ENCODE measurements at regions not wholly inside any gene's neighbourhood (a gene's known extent, or its start where the extent isn't known, plus 50 kb on each side); places are given as distances from the start of the nearest gene placed in this dataset.

- Histone ChIP-seq H3K4me1 (ENCODE audit: control insufficient read depth, insufficient read depth, low read length, unreplicated experiment) (no peaks in the 10 kb centered on the region), H3K4me3 (ENCODE audit: low read depth, low read length) (no peak overlapping the region), H3K27ac (ENCODE audit: low read depth, low read length) (no peak overlapping the region), H3K79me2 (ENCODE audit: control insufficient read depth, insufficient read depth, low read length, unreplicated experiment) (no peaks in the 10 kb centered on the region), H3K36me3 (ENCODE audit: insufficient read depth, low read length) (no peaks in the 10 kb centered on the region), H2AFZ (ENCODE audit: low read length, unreplicated experiment) (no peak overlapping the region), H3K27me3 (ENCODE audit: insufficient read depth, low read length) (no peaks in the 10 kb centered on the region)
These were observed 555.3 kb downstream of the DNAJB9 start for GRCh38 chr7:109125001-109125400.

DNA sequence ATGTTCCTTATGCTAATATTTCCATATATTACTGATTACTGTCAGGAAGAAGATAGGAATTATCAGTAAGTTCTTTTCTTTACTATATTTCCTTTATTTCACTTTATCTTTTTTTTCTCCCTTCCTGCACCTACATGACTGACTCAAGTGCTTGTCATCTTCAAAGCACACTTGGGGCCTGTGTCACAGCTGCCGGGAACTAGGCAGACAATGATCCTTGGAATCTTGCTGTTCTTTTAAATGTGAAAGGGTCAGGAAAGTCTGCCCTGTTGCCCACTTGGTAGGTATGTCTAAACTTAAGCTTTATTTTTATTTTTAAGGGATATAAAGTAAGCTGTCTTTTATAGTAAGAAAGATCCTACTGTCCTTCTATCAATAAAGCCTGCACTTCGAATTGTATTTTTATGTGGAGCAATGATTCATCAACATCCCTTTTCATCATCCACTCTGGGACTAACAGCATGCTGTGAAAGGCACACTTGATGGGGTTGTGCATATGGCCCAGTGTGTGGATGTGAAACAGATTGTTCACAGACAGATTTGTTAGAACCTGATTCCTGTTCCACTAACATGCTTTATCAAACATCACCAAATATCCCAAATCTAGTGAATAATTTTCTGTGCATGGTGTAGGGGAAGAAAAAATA, 556.9 kb downstream of the DNAJB9 start:
- H3K27ac ChIP-seq (ENCODE audit: low read depth, low read length): no peak overlapping the region

GRCh38 chr7:109127145-109127544, 557.5 kb downstream of the DNAJB9 start:
- Histone ChIP-seq H3K27ac (ENCODE audit: low read depth, low read length) (no peak overlapping the region), H3K79me2 (ENCODE audit: control insufficient read depth, insufficient read depth, low read length, unreplicated experiment) (no peaks in the 10 kb centered on the region), H3K4me1 (ENCODE audit: control insufficient read depth, insufficient read depth, low read length, unreplicated experiment) (no peaks in the 10 kb centered on the region), H2AFZ (ENCODE audit: low read length, unreplicated experiment) (no peak overlapping the region), H3K4me3 (ENCODE audit: low read depth, low read length) (no peak overlapping the region), H3K27me3 (ENCODE audit: insufficient read depth, low read length) (no peaks in the 10 kb centered on the region), H3K36me3 (ENCODE audit: insufficient read depth, low read length) (no peaks in the 10 kb centered on the region)

More for the DNA sequence above, 556.9 kb downstream of the DNAJB9 start:
- no peak overlapping the region for H3K4me3 ChIP-seq (ENCODE audit: low read depth, low read length)
- no peaks in the 10 kb centered on the region for H3K27me3 ChIP-seq (ENCODE audit: insufficient read depth, low read length)
- no peak overlapping the region for H2AFZ ChIP-seq (ENCODE audit: low read length, unreplicated experiment)
- H3K36me3 ChIP-seq (ENCODE audit: insufficient read depth, low read length): no peaks in the 10 kb centered on the region
- H3K79me2 ChIP-seq (ENCODE audit: control insufficient read depth, insufficient read depth, low read length, unreplicated experiment): no peaks in the 10 kb centered on the region
- no peaks in the 10 kb centered on the region for H3K4me1 ChIP-seq (ENCODE audit: control insufficient read depth, insufficient read depth, low read length, unreplicated experiment)

GRCh38 chr7:109131141-109131540, 561.5 kb downstream of the DNAJB9 start:
- Histone ChIP-seq H3K27ac (ENCODE audit: low read depth, low read length) (no peak overlapping the region), H3K27me3 (ENCODE audit: insufficient read depth, low read length) (no peaks in the 10 kb centered on the region), H3K36me3 (ENCODE audit: insufficient read depth, low read length) (no peaks in the 10 kb centered on the region), H3K79me2 (ENCODE audit: control insufficient read depth, insufficient read depth, low read length, unreplicated experiment) (no peaks in the 10 kb centered on the region), H3K4me3 (ENCODE audit: low read depth, low read length) (no peak overlapping the region), H2AFZ (ENCODE audit: low read length, unreplicated experiment) (no peak overlapping the region), H3K4me1 (ENCODE audit: control insufficient read depth, insufficient read depth, low read length, unreplicated experiment) (no peaks in the 10 kb centered on the region)

GRCh38 chr7:109136893-109137292, 567.2 kb downstream of the DNAJB9 start:
- H3K4me1 ChIP-seq (ENCODE audit: control insufficient read depth, insufficient read depth, low read length, unreplicated experiment): no peaks in the 10 kb centered on the region
- no peak overlapping the region for H2AFZ ChIP-seq (ENCODE audit: low read length, unreplicated experiment)
- H3K27me3 ChIP-seq (ENCODE audit: insufficient read depth, low read length): no peaks in the 10 kb centered on the region
- no peaks in the 10 kb centered on the region for H3K79me2 ChIP-seq (ENCODE audit: control insufficient read depth, insufficient read depth, low read length, unreplicated experiment)
- H3K4me3 ChIP-seq (ENCODE audit: low read depth, low read length): no peak overlapping the region
- no peaks in the 10 kb centered on the region for H3K36me3 ChIP-seq (ENCODE audit: insufficient read depth, low read length)
- no peak overlapping the region for H3K27ac ChIP-seq (ENCODE audit: low read depth, low read length)

DNA sequence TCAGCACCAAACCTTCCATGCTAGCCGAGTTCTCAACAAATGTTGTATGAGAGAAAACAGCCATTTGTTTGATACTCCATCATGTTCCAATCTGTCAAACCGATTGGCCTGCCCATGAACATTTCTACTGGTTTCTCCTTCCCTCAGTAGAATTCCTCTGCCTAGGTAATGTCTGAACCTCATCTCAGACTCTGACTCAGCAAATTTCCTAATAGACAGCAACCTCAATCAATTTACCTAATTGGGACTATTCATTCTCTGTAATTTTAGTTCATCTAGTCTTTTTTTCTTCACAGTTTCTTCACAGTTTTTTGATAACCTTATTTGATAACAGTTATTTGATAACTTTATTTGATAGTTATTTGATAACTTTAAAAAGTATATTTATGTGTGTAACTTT, 585.1 kb downstream of the DNAJB9 start:
- Histone ChIP-seq H3K27ac (ENCODE audit: low read depth, low read length) (no peak overlapping the region), H3K4me1 (ENCODE audit: control insufficient read depth, insufficient read depth, low read length, unreplicated experiment) (no peaks in the 10 kb centered on the region), H2AFZ (ENCODE audit: low read length, unreplicated experiment) (no peak overlapping the region), H3K4me3 (ENCODE audit: low read depth, low read length) (no peak overlapping the region), H3K79me2 (ENCODE audit: control insufficient read depth, insufficient read depth, low read length, unreplicated experiment) (no peaks in the 10 kb centered on the region), H3K27me3 (ENCODE audit: insufficient read depth, low read length) (no peaks in the 10 kb centered on the region), H3K36me3 (ENCODE audit: insufficient read depth, low read length) (no peaks in the 10 kb centered on the region)

DNA sequence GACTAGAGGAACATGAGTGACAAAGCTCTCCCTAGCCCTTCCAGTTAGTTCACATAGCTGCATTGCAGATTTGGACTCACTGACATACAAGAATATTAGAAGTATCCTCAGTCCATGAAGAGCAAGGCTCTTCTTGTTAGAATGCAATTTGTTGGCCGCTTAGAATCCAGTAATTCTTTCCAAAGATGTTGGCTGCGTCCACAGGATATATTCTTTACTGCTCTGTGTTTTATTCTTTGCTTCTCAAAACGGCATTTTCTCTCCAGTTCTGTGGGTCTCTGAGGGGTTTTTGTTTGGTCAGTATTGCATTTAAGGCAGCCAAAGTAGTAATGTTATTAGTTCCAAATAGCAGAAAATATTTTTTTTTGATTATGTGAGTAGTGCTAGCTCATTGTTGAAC, 588.6 kb downstream of the DNAJB9 start:
- no peaks in the 10 kb centered on the region for H3K79me2 ChIP-seq (ENCODE audit: control insufficient read depth, insufficient read depth, low read length, unreplicated experiment)
- no peak overlapping the region for H3K4me3 ChIP-seq (ENCODE audit: low read depth, low read length)
- H3K36me3 ChIP-seq (ENCODE audit: insufficient read depth, low read length): no peaks in the 10 kb centered on the region
- no peaks in the 10 kb centered on the region for H3K4me1 ChIP-seq (ENCODE audit: control insufficient read depth, insufficient read depth, low read length, unreplicated experiment)
- no peak overlapping the region for H2AFZ ChIP-seq (ENCODE audit: low read length, unreplicated experiment)
- H3K27me3 ChIP-seq (ENCODE audit: insufficient read depth, low read length): no peaks in the 10 kb centered on the region
- H3K27ac ChIP-seq (ENCODE audit: low read depth, low read length): no peak overlapping the region

- H3K4me1 ChIP-seq (ENCODE audit: control insufficient read depth, insufficient read depth, low read length, unreplicated experiment): no peaks in the 10 kb centered on the region
These were observed 607.0 kb downstream of the DNAJB9 start for GRCh38 chr7:109176661-109177060.

DNA sequence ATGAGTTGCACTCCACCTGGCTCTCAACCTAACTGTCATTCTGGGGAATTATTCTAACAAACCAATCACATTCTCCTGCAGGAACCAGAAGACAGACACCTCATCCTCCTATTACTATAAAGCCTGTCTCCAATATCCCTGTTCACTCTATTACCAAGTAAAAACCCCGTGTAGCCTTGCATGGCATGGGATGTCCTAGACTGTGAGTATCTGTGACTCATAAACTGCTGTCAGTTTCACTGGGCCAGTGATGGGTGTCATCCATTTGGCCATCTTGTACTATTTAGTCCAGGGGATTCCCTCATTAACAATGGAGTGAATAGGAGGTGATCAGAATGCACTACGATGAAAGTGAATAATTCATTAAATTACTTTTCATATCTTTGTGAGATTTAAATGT, 608.7 kb downstream of the DNAJB9 start:
- no peak overlapping the region for H3K4me3 ChIP-seq (ENCODE audit: low read depth, low read length)
- H3K79me2 ChIP-seq (ENCODE audit: control insufficient read depth, insufficient read depth, low read length, unreplicated experiment): no peaks in the 10 kb centered on the region
- H3K4me1 ChIP-seq (ENCODE audit: control insufficient read depth, insufficient read depth, low read length, unreplicated experiment): no peaks in the 10 kb centered on the region
- H3K27me3 ChIP-seq (ENCODE audit: insufficient read depth, low read length): no peaks in the 10 kb centered on the region
- H3K27ac ChIP-seq (ENCODE audit: low read depth, low read length): no peak overlapping the region
- H2AFZ ChIP-seq (ENCODE audit: low read length, unreplicated experiment): no peak overlapping the region
- no peaks in the 10 kb centered on the region for H3K36me3 ChIP-seq (ENCODE audit: insufficient read depth, low read length)

More at GRCh38 chr7:109176661-109177060, 607.0 kb downstream of the DNAJB9 start:
- Histone ChIP-seq H3K27me3 (ENCODE audit: insufficient read depth, low read length) (no peaks in the 10 kb centered on the region), H2AFZ (ENCODE audit: low read length, unreplicated experiment) (no peak overlapping the region), H3K27ac (ENCODE audit: low read depth, low read length) (no peak overlapping the region), H3K36me3 (ENCODE audit: insufficient read depth, low read length) (no peaks in the 10 kb centered on the region), H3K4me3 (ENCODE audit: low read depth, low read length) (no peak overlapping the region), H3K79me2 (ENCODE audit: control insufficient read depth, insufficient read depth, low read length, unreplicated experiment) (no peaks in the 10 kb centered on the region)

DNA sequence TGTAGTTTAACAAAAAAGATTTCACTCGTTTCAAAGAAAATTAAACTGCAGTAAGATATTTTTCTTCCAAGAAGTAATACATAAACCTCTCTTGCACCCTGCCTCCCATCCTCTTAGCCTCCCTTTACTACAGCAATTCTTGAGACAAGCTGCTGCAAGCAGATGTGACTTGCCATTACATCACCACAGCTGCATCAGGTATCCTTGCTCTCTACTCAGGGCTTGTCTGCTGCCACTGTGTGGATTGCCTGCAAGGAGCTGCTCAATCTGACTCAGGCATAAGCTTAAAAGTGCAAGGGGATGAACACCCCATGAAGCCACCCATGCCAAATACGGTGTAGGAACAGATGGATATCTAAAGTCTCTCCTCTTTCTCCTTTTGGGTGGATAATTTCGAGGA, 609.9 kb downstream of the DNAJB9 start:
- Histone ChIP-seq H3K79me2 (ENCODE audit: control insufficient read depth, insufficient read depth, low read length, unreplicated experiment) (no peaks in the 10 kb centered on the region), H3K36me3 (ENCODE audit: insufficient read depth, low read length) (no peaks in the 10 kb centered on the region), H3K27ac (ENCODE audit: low read depth, low read length) (no peak overlapping the region), H2AFZ (ENCODE audit: low read length, unreplicated experiment) (no peak overlapping the region), H3K4me1 (ENCODE audit: control insufficient read depth, insufficient read depth, low read length, unreplicated experiment) (no peaks in the 10 kb centered on the region), H3K27me3 (ENCODE audit: insufficient read depth, low read length) (no peaks in the 10 kb centered on the region), H3K4me3 (ENCODE audit: low read depth, low read length) (no peak overlapping the region)

DNA sequence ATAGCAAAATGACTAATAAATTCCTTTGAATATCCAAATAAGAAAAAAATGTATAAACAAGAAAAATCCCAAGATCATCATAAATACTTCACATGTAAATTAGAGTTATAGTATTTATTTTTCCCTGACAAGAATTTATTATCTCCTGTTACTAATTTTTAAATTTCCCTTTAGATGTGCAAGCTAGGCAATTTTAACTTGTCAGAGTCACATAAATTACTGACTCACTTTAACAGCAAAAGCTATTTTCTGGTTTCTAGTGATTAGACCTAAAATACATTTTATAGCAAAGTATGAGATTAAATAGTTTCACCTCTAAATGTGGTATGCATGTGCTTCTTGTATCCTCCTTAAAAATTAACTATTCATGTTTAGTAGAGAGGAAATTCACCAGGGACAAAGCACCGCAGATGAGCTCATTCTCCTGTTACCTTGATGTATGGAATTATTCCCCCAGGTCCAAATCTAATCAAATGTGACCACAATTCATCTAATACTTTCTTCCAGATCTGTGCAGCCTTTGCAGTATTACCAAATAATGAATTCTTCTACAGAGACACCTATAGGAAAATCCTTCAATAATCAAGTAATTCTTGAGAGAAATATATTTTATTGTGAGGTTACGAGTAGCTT, 621.2 kb downstream of the DNAJB9 start:
- H3K36me3 ChIP-seq (ENCODE audit: insufficient read depth, low read length): no peaks in the 10 kb centered on the region
- no peaks in the 10 kb centered on the region for H3K4me1 ChIP-seq (ENCODE audit: control insufficient read depth, insufficient read depth, low read length, unreplicated experiment)
- H3K27ac ChIP-seq (ENCODE audit: low read depth, low read length): no peak overlapping the region
- no peak overlapping the region for H3K4me3 ChIP-seq (ENCODE audit: low read depth, low read length)
- no peaks in the 10 kb centered on the region for H3K79me2 ChIP-seq (ENCODE audit: control insufficient read depth, insufficient read depth, low read length, unreplicated experiment)
- no peaks in the 10 kb centered on the region for H3K27me3 ChIP-seq (ENCODE audit: insufficient read depth, low read length)
- no peak overlapping the region for H2AFZ ChIP-seq (ENCODE audit: low read length, unreplicated experiment)

Data from ACC112 (cell line).